Motor neuron (in vitro differentiated cells): ENCODE measurements at regions not wholly inside any gene's neighbourhood (a gene's known extent, or its start where the extent isn't known, plus 50 kb on each side); places are given as distances from the start of the nearest gene placed in this dataset.
"Not testable (repeated sequence)": the region's sequence is repeated elsewhere in the genome, so short reads cannot be mapped to it uniquely, and the experiment has no call there.

ENCODE experiments used
- ATAC-seq, 8 experiments: fragments of 200-7000 bp; cut with Tn5 transposase; replicated peaks in 6 of 8; 2 replicates each; pipeline ENCODE4 v1.8.0; 2021; ENCODE audit warnings: mild to moderate bottlenecking in 8 of 8, moderate library complexity in 8 of 8
- H3K27ac ChIP-seq, 2 donors: fragments of 250-450 bp; sonication (Bioruptor Pico); 2 replicates each; pipeline ENCODE4 v1.9.0; 2021; ENCODE audit warnings: antibody characterized with exemption in 2 of 2, mild to moderate bottlenecking in 2 of 2, moderate library complexity in 1 of 2
- H3K4me1 ChIP-seq, 2 donors: fragments of 250-450 bp; sonication (Bioruptor Pico); replicated peaks in 1 of 2; 2 replicates each; pipeline ENCODE4 v1.6.1; 2021; ENCODE audit warnings: antibody characterized with exemption in 2 of 2, mild to moderate bottlenecking in 2 of 2, moderate library complexity in 1 of 2
- H3K4me3 ChIP-seq, 5 donors: fragments of 250-450 bp; sonication (Bioruptor Pico); 2 replicates each; pipeline ENCODE4 v1.9.0; 2021; ENCODE audit warnings: antibody characterized with exemption in 5 of 5, mild to moderate bottlenecking in 5 of 5, moderate library complexity in 4 of 5
- WGBS, 10 experiments: fragments of 450-650 bp; shearing (Covaris generic); methylation state at CpG; one replicate each; pipeline ENCODE4 v1.0.0; 2022; 5-methylcytosine and 5-hydroxymethylcytosine counted together
- in situ Hi-C, 9 experiments: fragments of 400-800 bp; cut with MboI; loops; one replicate each; pipeline ENCODE4 v1.15.0; 2021; ENCODE audit warnings: low sequenced_read_pairs in 9 of 9, low pct_unique_long_range_greater_than_20kb in 2 of 9; ENCODE audit not compliant: unreplicated experiment in 9 of 9

GRCh38 chr6:99165838-99166237 is 183.6 kb downstream of the FAXC start:
- Histone ChIP-seq H3K4me1 (no peaks in the 10 kb centered on the region), H3K27ac (no peak overlapping the region), H3K4me3 (no peak overlapping the region)
- in situ Hi-C loops: no loop called here
- no peak for ATAC-seq

- in situ Hi-C loops: no loop called here
- Histone ChIP-seq H3K27ac (no peak overlapping the region), H3K4me1 (peaks cover 0 to 4% of the 10 kb centered on the region in 2 donors), H3K4me3 (no peak overlapping the region)
- ATAC-seq: no peak
- 0 to 50% (median 27%) methylated on average over 1 to 3 of the region's 3 CpGs for WGBS, 10 experiments
These were observed 197.2 kb downstream of the FAXC start for GRCh38 chr6:99152347-99152643.

- Histone ChIP-seq H3K27ac (no peak overlapping the region), H3K4me3 (no peak overlapping the region), H3K4me1 (peaks cover 0 to 9% of the 10 kb centered on the region in 2 donors)
- ATAC-seq: peak in 4 of 8 experiments; percentile 47 to 84 (median 82)
- 18 to 64% (median 50%) methylated on average over 4 to 9 of the region's 11 CpGs; no CpG with 5 or more reads in 1 of the 10 experiments for WGBS, 10 experiments
- in situ Hi-C loops: no loop called here
These were observed 197.7 kb downstream of the FAXC start for GRCh38 chr6:99151634-99152346.

GRCh38 chr6:99148761-99149160 is 200.7 kb downstream of the FAXC start:
- H3K27ac ChIP-seq: no peak overlapping the region
- peaks cover 0 to 13% of the 10 kb centered on the region in 2 donors for H3K4me1 ChIP-seq
- 0 to 94% (median 76%) methylated on average over 1 to 2 of the region's 2 CpGs; no CpG with 5 or more reads in 2 of the 10 experiments for WGBS, 10 experiments
- H3K4me3 ChIP-seq: no peak overlapping the region
- ATAC-seq: peak in 3 of 8 experiments; percentile 21 to 72 (median 42)
- in situ Hi-C loops: no loop called here

GRCh38 chr6:99148111-99148510 is 200.4 kb upstream of the FBXL4 start:
- WGBS, 10 experiments: 38 to 100% (median 88%) methylated on average over 1 to 2 of the region's 2 CpGs; no CpG with 5 or more reads in 4 of the 10 experiments
- Histone ChIP-seq H3K4me1 (peaks cover 0 to 13% of the 10 kb centered on the region in 2 donors), H3K4me3 (no peak overlapping the region), H3K27ac (no peak overlapping the region)
- in situ Hi-C loops: no loop called here
- no peak for ATAC-seq

GRCh38 chr6:99147206-99147605 is 199.5 kb upstream of the FBXL4 start:
- no peak overlapping the region for H3K27ac ChIP-seq
- in situ Hi-C loops: no loop called here
- H3K4me3 ChIP-seq: no peak overlapping the region
- ATAC-seq: peak in 1 of 8 experiments; percentile 28
- H3K4me1 ChIP-seq: peaks cover 0 to 13% of the 10 kb centered on the region in 2 donors
- 0 to 100% (median 65%) methylated on average over 1 to 4 of the region's 5 CpGs; no CpG with 5 or more reads in 1 of the 10 experiments for WGBS, 10 experiments

GRCh38 chr6:99146711-99147110 is 199.0 kb upstream of the FBXL4 start:
- WGBS, 10 experiments: 14 to 83% (median 71%) methylated on average over 1 to 3 of the region's 4 CpGs; no CpG with 5 or more reads in 2 of the 10 experiments
- ATAC-seq: no peak
- H3K4me3 ChIP-seq: no peak overlapping the region
- no peak overlapping the region for H3K27ac ChIP-seq
- in situ Hi-C loops: no loop called here
- peaks cover 0 to 13% of the 10 kb centered on the region in 2 donors for H3K4me1 ChIP-seq

GRCh38 chr6:99145738-99146137 is 198.0 kb upstream of the FBXL4 start:
- H3K27ac ChIP-seq: no peak overlapping the region
- no peak for ATAC-seq
- in situ Hi-C loops: no loop called here
- peaks cover 0 to 13% of the 10 kb centered on the region in 2 donors for H3K4me1 ChIP-seq
- 19 to 82% (median 68%) methylated on average over 1 to 3 of the region's 3 CpGs; no CpG with 5 or more reads in 4 of the 10 experiments for WGBS, 10 experiments
- no peak overlapping the region for H3K4me3 ChIP-seq

- 3 to 93% (median 86%) methylated on average over 3 to 5 of the region's 5 CpGs; no CpG with 5 or more reads in 3 of the 10 experiments for WGBS, 10 experiments
- in situ Hi-C loops: no loop called here
- no peak overlapping the region for H3K27ac ChIP-seq
- no peak overlapping the region for H3K4me3 ChIP-seq
- peak in 3 of 8 experiments; percentile 26 to 71 (median 48) for ATAC-seq
- peaks cover 4 to 24% of the 10 kb centered on the region in 2 donors for H3K4me1 ChIP-seq
These were observed 195.5 kb upstream of the FBXL4 start for GRCh38 chr6:99143108-99143861.

- in situ Hi-C loops, H3K4me3 ChIP-seq, H3K27ac ChIP-seq, ATAC-seq: not testable (repeated sequence)
- H3K4me1 ChIP-seq: peaks cover 9 to 30% of the 10 kb centered on the region in 2 donors
- no CpG with 5 or more reads among the region's 29 CpGs for WGBS, 10 experiments
These were observed 194.2 kb upstream of the FBXL4 start for GRCh38 chr6:99141906-99142305.

- 0 to 100% (median 85%) methylated on average over 1 of the region's 1 CpG; no CpG with 5 or more reads in 4 of the 10 experiments for WGBS, 10 experiments
- in situ Hi-C loops: no loop called here
- Histone ChIP-seq H3K4me1 (peaks cover 9 to 51% of the 10 kb centered on the region in 2 donors), H3K27ac (no peak overlapping the region), H3K4me3 (no peak overlapping the region)
- ATAC-seq: peak in 2 of 8 experiments; percentile 23 to 27
These were observed 190.7 kb upstream of the FBXL4 start for GRCh38 chr6:99138445-99138844.

- 0 to 66% (median 55%) methylated on average over 1 to 3 of the region's 3 CpGs; no CpG with 5 or more reads in 2 of the 10 experiments for WGBS, 10 experiments
- in situ Hi-C loops: no loop called here
- H3K4me1 ChIP-seq: peaks cover 9 to 51% of the 10 kb centered on the region in 2 donors
- H3K27ac ChIP-seq: peak overlapping the region in 1 of 2 donors; percentile 47
- ATAC-seq: peak in 5 of 8 experiments; percentile 78 to 96 (median 91)
- H3K4me3 ChIP-seq: no peak overlapping the region
These were observed 189.6 kb upstream of the FBXL4 start for GRCh38 chr6:99137314-99137713.

GRCh38 chr6:99136488-99136887 is 188.7 kb upstream of the FBXL4 start:
- in situ Hi-C loops: no loop called here
- no peak overlapping the region for H3K4me3 ChIP-seq
- 0 to 95% (median 49%) methylated on average over 1 to 3 of the region's 3 CpGs for WGBS, 10 experiments

More at GRCh38 chr6:99136488-99136887, 188.7 kb upstream of the FBXL4 start:
- H3K27ac ChIP-seq: no peak overlapping the region
- ATAC-seq: no peak
- H3K4me1 ChIP-seq: peaks cover 9 to 51% of the 10 kb centered on the region in 2 donors
